ENCODE measurements at regions not wholly inside any gene's neighbourhood (a gene's known extent, or its start where the extent isn't known, plus 50 kb on each side); places are given as distances from the start of the nearest gene placed in this dataset.

GRCh38 chr4:166366012-166366411 lies 493.0 kb downstream of the TLL1 start:
- no peak for DNase-seq

GRCh38 chr4:166377578-166377977 lies 504.5 kb downstream of the TLL1 start:
- no peak for DNase-seq

- no peak for DNase-seq
Measured at GRCh38 chr4:166386491-166387360, 513.7 kb downstream of the TLL1 start.

- no peak for DNase-seq
Measured at GRCh38 chr4:166391501-166391900, 518.5 kb downstream of the TLL1 start.

GRCh38 chr4:166399021-166399420 lies 526.0 kb downstream of the TLL1 start:
- no peak for DNase-seq

- DNase-seq, result no peak
Measured at GRCh38 chr4:166400270-166400894, 527.3 kb downstream of the TLL1 start.

- no peak for DNase-seq
Measured at GRCh38 chr4:166413356-166413755, 540.3 kb downstream of the TLL1 start.

- no peak for DNase-seq
Measured at GRCh38 chr4:166414431-166414830, 541.4 kb downstream of the TLL1 start.

- DNase-seq, result no peak
Measured at GRCh38 chr4:166415749-166416148, 542.7 kb downstream of the TLL1 start.

- no peak for DNase-seq
Measured at GRCh38 chr4:166421556-166422156, 548.6 kb downstream of the TLL1 start.

GRCh38 chr4:166422475-166422874 lies 549.4 kb downstream of the TLL1 start:
- no peak for DNase-seq

- DNase-seq, result no peak
Measured at GRCh38 chr4:166426300-166426863, 553.3 kb downstream of the TLL1 start.

- DNase-seq, result no peak
Measured at GRCh38 chr4:166432125-166432524, 559.1 kb downstream of the TLL1 start.

- no peak for DNase-seq
Measured at GRCh38 chr4:166432842-166433241, 559.8 kb downstream of the TLL1 start.

- DNase-seq, result no peak
Measured at GRCh38 chr4:166435449-166435848, 562.4 kb downstream of the TLL1 start.

GRCh38 chr4:166458756-166459155 lies 585.7 kb downstream of the TLL1 start:
- no peak for DNase-seq

GRCh38 chr4:166459621-166460020 lies 586.6 kb downstream of the TLL1 start:
- DNase-seq, result no peak

GRCh38 chr4:166460769-166461550 lies 587.9 kb downstream of the TLL1 start:
- no peak for DNase-seq

- DNase-seq, result peak; percentile 71
Measured at GRCh38 chr4:166481055-166481454, 608.0 kb downstream of the TLL1 start.

- no peak for DNase-seq
Measured at GRCh38 chr4:166481739-166482138, 608.7 kb downstream of the TLL1 start.

- DNase-seq, result no peak
Measured at GRCh38 chr4:166482758-166483157, 609.7 kb downstream of the TLL1 start.

GRCh38 chr4:166491635-166492034 lies 618.6 kb downstream of the TLL1 start:
- no peak for DNase-seq

GRCh38 chr4:166493924-166494345 lies 620.9 kb downstream of the TLL1 start:
- DNase-seq, result no peak

All from islet precursor cell (in vitro differentiated cells).